Epithelial cell of prostate (primary cell): ENCODE measurements at regions not wholly inside any gene's neighbourhood (a gene's known extent, or its start where the extent isn't known, plus 50 kb on each side); places are given as distances from the start of the nearest gene placed in this dataset.

ENCODE experiments used
- DNase-seq: peaks from one replicate; pipeline ENCODE4 v3.0.0-alpha.2; 2011; ENCODE audit warnings: low read depth, low spot score
- H3K27ac ChIP-seq: fragments of 450-650 bp; 2 replicates; pipeline ENCODE4 v1.5.1; 2017; ENCODE audit warnings: mild to moderate bottlenecking

GRCh38 chr7:145951566-145951965 lies 165.0 kb upstream of the CNTNAP2 start:
- no peak for DNase-seq
- no peak overlapping the region for H3K27ac ChIP-seq

GRCh38 chr7:145928937-145929336 lies 187.7 kb upstream of the CNTNAP2 start:
- DNase-seq: no peak
- no peak overlapping the region for H3K27ac ChIP-seq

DNA sequence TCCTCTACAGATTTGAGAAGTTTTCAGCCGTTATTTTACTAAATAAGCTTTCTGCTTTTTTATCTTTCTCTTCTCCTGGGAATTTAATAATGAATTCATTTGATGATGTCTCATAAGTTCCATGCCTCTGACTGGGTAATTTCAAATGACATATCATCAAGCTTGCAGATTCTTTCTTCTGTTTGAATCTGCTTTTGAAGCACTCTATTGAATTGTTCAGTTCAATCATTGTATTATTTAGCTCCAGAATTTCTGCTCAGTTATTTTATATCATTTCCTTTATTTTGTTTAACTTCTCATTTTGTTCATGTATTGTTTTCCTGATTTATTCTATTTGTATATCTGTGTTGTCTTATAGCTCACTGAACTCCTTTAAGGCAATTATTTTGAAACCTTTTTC lies 196.9 kb upstream of the CNTNAP2 start:
- no peak overlapping the region for H3K27ac ChIP-seq
- no peak for DNase-seq

DNA sequence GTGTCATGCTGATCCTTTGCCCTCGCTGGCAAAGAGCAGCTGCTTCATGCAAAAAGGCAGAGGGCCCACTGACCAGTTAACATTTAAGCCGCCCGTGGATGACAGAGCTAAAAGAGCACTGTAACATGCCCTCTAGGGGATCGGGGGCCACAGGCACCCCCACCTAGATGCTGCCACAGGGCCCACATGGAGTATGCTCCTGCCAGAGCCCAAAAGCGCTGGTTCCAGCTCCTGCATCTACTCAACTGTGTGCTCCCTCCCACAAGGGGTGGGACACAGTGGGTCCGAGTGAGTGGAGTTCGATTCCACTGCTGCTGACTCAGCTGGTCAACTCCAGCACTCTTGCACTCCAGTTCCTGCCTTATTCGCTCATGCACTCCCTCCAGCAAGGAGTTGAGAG lies 199.8 kb upstream of the CNTNAP2 start:
- DNase-seq: no peak

GRCh38 chr7:145915679-145916078 lies 200.9 kb upstream of the CNTNAP2 start:
- no peak overlapping the region for H3K27ac ChIP-seq
- DNase-seq: no peak

More for the DNA sequence above, 199.8 kb upstream of the CNTNAP2 start:
- no peak overlapping the region for H3K27ac ChIP-seq

DNA sequence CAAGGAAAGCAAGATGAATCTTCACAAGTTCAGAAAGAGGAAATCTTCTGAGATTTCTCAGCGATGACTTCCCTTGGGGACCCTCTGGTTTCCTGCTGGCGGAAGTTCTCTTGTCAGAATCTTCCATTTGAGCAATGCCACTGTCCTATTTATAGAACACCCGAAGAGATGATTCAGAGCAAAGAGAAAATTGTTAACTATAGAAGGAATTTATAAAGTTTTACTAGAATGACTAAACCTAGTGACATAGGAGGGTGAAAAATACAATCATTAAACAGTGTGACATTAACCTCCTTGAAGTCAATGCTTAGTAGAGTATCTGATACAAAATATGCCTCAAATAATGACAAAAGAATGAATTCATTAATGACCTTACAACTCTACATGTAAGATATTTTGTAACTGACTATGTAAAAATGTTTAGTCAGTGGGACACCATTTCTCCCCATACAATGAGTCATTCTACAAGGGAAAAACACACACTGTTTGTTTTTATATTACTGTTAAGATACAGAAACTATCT lies 206.5 kb upstream of the CNTNAP2 start:
- no peak for DNase-seq
- no peak overlapping the region for H3K27ac ChIP-seq

DNA sequence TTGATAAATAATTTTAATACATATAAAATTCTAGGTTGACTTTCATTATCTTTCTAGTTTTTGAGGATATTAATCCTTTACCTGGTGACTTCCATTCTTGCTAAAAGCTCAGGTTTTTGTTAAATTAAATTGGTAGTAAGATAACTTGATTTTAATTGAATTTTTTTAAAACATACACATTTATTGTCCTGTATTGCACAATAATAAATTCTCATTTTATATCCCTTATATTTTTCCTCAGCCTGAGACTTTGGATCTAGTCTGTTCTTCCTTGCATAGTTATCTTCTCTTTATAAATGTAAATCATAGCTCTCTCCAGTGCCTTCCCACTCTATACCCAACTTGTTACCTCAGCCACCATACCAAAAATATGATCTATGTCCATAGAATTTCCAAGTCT lies 212.9 kb upstream of the CNTNAP2 start:
- H3K27ac ChIP-seq: no peak overlapping the region
- DNase-seq: no peak

DNA sequence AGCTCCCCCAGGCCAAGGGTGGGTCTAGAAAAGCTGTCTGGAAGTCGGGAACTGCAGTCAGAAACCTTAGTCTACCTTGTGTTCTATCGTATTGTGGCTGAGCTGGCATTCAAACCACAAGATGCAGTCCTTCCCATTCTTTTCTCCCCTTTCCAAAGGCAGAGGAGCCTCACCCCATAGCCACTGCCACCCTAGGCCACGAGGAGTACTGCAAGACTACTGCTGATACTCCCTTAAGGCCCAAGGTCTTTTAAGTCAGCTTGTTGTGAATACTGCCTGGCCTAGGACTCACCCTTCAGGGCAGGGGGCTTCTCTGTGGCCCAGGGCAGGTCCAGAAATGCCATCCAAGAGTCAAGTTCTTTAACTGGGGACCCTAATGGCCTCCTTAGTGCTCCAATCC lies 214.5 kb upstream of the CNTNAP2 start:
- DNase-seq: no peak
- no peak overlapping the region for H3K27ac ChIP-seq

DNA sequence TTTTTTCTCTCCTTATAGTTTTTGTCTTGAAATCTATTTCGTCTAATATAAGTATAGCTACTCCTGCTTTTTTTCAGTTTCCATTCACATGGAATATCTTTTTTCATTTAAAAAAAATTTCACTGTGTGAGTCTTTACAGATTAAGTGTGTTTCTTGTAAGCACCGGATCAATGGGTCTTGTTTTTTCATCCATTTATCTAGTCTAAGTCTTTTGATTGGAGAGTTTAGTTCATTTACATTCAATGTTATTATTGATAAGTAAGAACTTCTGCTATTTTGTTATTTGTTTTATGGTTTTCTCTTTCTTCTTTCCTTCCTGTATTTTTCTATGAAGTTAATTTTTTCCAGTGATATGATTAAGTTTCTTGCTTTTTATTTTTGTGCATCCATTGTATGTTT lies 216.7 kb upstream of the CNTNAP2 start:
- no peak overlapping the region for H3K27ac ChIP-seq
- no peak for DNase-seq

DNA sequence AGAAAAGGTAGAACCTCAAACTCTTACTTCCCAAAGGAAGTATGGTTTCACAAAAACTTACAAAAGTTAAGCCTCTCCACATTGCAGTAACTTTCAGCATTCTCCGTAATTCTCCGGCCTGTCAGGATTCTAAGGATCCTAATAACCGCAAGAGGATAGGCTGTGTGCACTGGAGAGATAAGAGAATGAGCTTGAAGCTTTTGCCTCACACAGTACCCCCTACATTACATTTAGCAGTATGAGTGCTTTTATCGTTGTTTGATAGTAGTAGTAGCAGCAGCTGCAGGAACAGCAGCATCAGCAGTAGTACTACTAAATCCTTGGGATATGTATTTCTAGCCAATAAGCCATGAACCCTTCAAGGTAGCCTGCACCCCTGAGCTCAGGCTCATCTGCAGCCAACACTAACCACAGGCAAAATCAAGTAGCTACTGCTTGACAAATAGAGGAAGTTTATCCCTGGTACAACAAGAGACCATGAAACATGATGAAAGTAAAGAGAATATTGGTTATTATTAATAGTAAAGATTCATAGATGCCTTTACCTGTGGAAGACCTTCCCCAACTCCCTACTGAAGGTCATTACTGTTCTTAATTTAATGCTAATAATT lies 222.6 kb upstream of the CNTNAP2 start:
- no peak overlapping the region for H3K27ac ChIP-seq
- DNase-seq: no peak

DNA sequence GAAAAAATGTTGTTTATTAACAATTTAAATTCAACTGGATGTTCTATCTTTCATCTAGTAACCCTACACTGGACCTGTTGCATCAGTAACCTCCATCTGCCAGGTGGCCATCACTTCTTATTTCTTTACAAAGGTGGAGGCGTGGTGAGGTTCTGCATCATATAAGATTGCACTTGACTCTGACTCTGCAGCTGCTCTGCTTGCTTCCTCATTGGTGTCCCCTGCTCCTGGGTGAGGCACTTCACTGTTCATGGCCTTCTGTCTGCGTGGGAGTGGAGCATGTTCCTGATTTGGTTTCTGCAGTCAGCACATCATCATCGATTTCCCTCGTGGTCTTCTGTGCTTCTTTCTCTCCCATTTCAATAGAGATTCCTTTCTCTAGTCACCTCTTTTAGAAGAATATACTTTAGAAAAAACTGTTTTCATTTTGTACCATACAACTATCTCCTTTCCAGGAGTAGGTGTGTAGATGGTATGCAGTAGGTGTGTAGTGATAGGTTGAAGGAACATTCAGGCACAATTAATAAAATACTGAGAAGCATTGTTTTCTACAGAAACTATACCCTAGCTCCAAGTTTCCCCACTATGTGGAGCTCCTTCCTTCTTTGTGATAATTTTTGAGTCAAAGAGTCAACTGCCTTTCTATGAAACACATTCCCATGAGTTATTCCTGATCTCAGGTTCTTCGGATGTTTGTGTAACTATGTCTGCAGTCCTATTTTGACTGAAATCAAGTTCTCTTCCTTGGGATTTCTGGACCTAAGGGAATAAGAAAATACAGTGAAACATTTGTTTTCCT lies 231.7 kb upstream of the CNTNAP2 start:
- no peak overlapping the region for H3K27ac ChIP-seq
- DNase-seq: no peak

GRCh38 chr7:145876376-145876775 lies 240.2 kb upstream of the CNTNAP2 start:
- no peak overlapping the region for H3K27ac ChIP-seq
- DNase-seq: no peak

GRCh38 chr7:145875267-145875666 lies 241.3 kb upstream of the CNTNAP2 start:
- H3K27ac ChIP-seq: no peak overlapping the region
- DNase-seq: no peak

GRCh38 chr7:145868935-145869334 lies 247.7 kb upstream of the CNTNAP2 start:
- no peak overlapping the region for H3K27ac ChIP-seq
- no peak for DNase-seq

- H3K27ac ChIP-seq: no peak overlapping the region
- no peak for DNase-seq
Measured at GRCh38 chr7:145862212-145862611, 254.4 kb upstream of the CNTNAP2 start.

- no peak for DNase-seq
- H3K27ac ChIP-seq: no peak overlapping the region
Measured at GRCh38 chr7:145860809-145861208, 255.8 kb upstream of the CNTNAP2 start.

DNA sequence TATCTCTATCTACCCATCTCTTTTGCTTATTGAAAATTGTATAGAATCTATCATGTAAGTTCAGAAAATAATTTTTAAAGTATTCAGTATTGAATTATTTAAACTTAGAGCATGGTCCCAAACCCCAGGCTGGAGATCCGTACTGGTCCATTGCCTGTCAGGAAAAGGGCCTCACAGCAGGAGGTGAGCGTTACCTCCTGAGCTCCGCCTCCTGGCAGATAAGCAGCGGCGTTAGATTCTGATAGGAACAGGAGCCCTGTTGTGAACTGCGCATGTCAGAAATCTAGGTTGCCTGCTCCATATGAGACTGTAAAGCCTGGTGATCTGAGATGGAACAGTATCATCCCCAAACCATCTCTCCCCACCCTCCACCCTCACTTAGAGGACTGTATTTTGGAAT lies 266.0 kb upstream of the CNTNAP2 start:
- no peak overlapping the region for H3K27ac ChIP-seq
- DNase-seq: no peak

GRCh38 chr7:145848691-145849090 lies 267.9 kb upstream of the CNTNAP2 start:
- no peak for DNase-seq
- no peak overlapping the region for H3K27ac ChIP-seq

DNA sequence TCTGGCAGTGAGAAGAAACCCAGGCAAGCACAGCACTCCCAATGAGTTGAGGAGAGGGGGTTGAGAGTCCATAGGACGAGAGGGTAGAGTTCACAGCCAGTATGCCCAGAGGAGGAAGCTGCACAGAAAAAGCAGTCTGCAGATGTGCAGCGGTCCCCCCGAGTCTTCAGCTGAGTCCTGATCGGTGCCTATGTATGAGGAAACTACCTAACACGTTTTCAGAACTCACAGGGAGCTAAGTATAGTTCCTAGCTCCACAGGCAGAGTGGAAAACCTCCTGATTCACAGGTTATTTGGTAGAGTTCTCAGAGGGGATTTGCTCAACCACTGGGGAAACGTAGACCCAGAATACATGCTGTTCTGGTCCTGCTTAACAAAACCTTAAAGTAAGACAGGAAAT lies 271.3 kb upstream of the CNTNAP2 start:
- DNase-seq: no peak
- no peak overlapping the region for H3K27ac ChIP-seq

DNA sequence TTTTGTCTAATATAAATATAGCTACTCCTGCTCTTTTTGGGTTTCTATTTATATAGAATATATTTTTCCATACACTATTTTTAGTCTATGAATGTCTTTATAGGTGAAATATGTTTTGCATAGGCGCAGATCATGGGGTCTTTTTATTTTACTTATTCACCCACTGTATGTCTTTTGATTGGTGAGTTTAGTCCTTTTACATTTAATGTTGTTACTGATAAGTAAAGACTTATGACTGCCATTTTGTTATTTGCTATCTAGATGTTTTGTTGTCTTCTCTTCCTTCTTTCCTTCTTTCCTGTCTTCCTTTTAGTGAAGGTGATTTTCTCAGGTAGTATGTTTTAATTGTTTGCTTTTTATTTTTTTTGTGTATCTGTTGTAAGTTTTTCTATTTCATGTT lies 276.8 kb upstream of the CNTNAP2 start:
- DNase-seq: no peak
- H3K27ac ChIP-seq: no peak overlapping the region

DNA sequence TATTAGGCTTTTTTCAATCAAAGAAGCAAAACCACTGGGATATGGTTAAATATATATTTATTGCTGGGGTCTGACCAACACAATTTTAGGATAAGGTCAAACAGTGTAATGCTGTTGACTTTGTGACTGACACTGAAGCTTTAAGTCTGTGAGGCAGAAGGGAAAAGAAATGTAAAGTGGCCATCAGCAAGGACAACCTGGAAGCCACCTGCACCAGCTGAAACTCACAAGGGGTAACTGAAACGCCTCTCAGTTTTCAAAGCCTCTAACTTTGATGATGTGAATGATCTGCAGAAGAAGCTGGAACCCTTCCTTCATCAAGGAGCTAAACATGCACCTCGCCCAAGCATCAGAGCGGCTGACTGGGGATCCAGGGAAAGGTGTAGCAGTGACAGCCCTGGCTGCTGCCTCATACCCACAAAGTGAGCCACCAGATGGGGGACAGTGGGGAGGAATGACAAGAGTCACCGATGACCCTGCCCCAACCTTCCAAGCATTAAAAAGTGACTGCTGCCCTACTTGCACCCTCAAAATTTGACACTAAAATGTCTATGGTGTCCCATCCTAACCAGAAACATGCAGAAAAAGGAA lies 284.9 kb upstream of the CNTNAP2 start:
- DNase-seq: no peak
- H3K27ac ChIP-seq: no peak overlapping the region
